Stimulated activated naive CD8-positive, alpha-beta T cell treated with anti-CD3 and anti-CD28 coated beads, Interleukin-15, Interleukin-2, amounts not matched to agents 100 U/mL and 50 U/mL, for 24 hours (primary cell): ENCODE measurements at regions not wholly inside any gene's neighbourhood (a gene's known extent, or its start where the extent isn't known, plus 50 kb on each side); places are given as distances from the start of the nearest gene placed in this dataset.

Experiments used
- ATAC-seq: fragments of 150-1000 bp; cut with Tn5 transposase; one replicate; pipeline ENCODE4 v1.10.0; 2021
- DNase-seq: peaks from one replicate; pipeline ENCODE4 v3.0.0; 2021

DNA sequence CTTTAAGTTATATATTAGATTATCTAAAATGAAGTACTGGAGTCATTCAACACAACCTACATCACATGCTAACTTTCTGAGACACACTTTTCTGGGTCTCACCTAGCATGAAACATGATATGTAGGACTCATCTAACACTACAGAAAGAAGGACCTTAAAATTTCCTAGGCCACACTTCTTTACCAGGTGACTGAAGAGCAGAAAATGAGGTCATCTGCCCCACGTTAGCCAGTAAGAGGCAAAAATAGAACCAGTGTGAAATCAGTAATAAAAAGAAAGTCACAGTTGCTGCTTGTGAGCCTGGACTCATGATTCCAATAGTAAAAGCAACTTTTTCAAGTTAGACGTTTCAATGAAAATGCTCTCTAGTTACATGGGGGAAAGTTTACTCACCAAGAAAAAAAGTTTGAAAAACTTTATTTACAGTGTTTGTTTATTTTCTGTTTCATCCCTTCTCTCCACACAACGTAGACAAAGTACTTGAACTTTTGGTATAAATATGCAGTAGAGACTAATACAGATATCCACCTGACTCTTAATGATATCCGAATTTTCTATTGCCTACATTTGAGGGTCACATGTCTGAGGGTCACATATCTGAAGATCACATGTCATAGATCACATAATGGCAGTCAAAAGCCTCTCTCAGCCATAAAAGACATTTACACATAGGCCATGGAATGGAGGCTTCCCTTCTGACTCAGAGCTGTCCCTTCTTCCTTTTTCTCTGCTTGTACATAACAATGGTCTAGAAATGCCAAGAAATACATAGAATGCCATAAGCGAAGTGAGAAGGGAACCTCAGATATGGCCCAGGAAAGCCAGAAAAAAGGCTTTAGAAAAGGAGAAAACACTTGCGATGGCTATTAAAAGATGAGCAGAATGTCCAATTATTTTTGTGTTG, 362.9 kb downstream of the ZEB2 start:
- no peak for DNase-seq
- ATAC-seq: no peak

DNA sequence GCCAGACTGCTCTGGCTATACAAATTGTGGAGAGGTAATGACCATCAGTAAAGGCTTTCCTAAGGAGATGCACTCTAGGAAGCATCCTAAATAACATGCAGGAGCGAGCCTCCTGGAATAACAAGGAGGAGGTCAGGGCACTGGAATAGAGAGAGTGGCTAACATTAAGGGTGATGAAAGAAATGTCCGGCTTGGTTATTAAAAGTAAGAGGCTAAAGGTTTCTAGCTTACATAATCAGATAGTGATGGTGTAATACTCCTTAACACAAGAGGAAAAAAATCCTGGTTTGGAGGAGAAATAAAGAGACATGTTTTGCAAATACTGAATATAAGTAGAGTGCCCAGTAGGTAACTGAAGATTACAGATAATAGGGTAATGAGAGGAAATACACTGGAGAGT, 365.7 kb downstream of the ZEB2 start:
- no peak for DNase-seq

DNA sequence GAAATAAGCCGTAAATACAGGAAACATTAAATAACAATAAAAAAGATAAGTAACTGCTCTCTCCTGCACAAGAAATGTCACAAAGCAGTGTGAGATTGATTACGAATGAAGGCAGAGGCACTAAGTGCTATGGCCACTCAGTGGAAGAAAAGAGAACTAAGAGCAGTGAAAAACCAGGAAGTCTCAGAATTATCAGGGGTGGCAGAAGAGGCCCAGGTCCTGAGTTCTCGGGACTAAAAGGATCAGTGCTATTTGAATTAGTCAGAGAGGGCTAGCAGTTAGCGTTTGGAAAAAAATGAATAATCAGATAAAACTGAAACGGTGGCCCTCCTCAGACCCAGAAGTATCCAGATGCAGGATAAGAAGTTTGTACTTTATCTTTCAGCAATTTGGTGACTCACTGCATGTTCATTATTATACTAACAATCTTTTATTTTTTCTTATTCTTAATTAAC, 367.1 kb downstream of the ZEB2 start:
- no peak for DNase-seq

More for the DNA sequence above, 365.7 kb downstream of the ZEB2 start:
- no peak for ATAC-seq

DNA sequence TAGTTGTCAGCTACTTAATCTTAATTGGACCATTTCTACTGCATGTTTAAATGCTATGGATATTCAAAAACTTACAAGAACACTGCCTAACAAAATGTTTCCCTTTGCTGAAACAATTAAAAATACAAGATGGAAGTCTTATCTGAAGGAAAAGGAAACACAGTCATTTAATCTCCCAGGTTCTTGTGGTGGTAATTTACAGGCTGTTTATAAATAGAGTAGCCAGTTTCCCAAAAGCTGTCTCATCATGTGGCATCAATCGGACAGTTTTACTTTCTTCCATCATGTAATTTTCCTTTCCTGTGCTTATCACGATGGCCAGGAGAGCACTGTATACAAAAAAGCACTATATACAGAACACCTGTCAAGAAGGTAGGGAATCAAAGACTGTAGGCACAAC, 368.1 kb downstream of the ZEB2 start:
- no peak for ATAC-seq
- no peak for DNase-seq

More for the DNA sequence above, 367.1 kb downstream of the ZEB2 start:
- ATAC-seq: no peak

DNA sequence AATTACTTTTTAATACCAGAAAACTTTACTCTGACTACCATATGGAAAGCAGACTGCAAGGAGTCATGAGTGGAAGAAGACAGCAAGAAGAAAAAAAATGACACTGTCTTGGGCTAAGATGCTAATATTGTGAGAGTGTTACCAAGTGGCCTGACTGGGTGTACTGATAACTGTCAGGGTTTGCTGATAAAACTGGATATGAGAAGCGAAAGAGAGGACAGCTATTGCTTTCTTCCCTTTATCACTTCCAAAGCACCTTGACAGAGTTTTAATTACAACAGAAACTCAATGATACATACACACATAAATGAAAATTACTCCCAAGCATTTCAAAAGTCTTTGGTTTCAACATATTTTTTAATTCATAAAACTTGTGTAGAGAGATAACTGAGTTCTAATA, 368.5 kb downstream of the ZEB2 start:
- ATAC-seq: no peak
- DNase-seq: no peak

- DNase-seq: no peak
- no peak for ATAC-seq
Observed at GRCh38 chr2:144147356-144147755, 372.6 kb downstream of the ZEB2 start.

GRCh38 chr2:144146876-144147275, 373.0 kb downstream of the ZEB2 start:
- no peak for DNase-seq
- no peak for ATAC-seq

- DNase-seq: no peak
- no peak for ATAC-seq
Observed at GRCh38 chr2:144146076-144146475, 373.8 kb downstream of the ZEB2 start.

DNA sequence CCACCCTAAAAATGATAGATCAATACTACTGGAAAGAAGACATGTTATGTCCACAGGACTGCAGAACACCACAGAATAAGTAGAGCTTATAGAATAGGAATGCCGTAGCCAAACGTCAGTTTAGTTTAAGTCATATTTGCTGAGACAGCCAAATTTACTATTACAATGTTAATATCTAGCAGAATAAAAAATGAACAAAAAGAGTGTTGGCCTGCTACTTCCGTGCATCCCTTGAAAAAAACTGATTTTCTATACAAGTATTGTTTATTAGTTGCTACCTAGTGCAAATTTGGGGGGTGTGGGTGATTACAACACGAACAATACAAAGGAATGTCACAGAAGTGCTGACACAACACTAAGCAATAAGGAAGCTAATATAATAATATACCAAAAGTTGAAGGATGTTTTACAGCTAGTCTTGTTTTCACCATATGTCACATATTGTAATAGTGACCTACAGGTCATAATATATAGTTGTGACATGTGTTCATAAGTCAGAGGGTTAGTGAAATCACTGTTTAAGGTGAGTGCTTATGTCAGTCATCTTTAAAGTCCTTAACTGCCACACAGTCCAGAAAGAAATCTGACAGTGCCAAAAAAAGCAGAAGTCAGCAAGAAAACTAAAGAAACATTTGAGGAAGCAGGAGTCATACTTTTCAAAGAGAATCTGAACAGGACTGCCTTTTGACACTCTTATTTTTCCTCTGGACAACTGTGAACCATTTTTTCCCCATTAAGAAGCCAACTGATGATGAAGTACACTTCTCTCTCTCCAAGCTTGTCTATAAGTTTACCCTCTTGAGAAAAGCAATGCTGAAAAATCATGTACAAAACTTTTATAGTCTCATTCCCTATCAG, 376.4 kb downstream of the ZEB2 start:
- DNase-seq: no peak
- ATAC-seq: no peak

GRCh38 chr2:144140891-144141290, 379.0 kb downstream of the ZEB2 start:
- ATAC-seq (no peak), DNase-seq (no peak)

DNA sequence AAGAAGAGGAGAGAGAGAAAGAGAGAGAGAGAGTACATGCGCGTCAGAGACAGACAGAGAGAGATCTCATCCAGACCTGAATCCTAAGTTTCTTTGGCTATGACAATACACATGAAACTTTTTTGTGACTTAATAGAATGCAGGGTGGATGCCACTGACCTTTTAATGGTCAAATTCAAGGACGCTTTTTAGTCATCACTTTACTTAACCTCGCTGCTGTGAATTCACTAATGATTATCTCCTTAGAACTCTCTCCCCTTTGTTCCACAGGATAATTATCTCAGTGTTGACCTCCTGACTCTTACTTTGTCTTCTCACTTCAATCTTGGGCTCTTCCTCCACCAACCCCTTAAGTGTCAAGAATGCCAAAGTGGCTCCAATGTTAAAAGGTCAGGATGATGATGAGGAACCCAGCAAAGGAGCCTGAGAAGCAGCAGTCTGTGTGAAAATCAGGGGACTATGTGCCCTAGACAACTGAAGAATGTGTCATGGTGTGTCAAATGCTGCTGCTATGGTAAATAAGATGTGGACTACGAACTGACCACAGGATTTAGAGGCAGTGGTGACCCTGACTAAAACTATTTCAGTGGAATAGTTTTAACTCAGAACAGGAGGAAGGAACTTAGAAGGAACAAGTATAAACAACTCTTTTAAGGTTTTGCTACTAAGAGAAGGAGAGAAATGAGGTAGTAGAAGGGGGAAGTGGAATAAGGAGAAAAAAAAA, 382.1 kb downstream of the ZEB2 start:
- ATAC-seq (no peak), DNase-seq (no peak)

DNA sequence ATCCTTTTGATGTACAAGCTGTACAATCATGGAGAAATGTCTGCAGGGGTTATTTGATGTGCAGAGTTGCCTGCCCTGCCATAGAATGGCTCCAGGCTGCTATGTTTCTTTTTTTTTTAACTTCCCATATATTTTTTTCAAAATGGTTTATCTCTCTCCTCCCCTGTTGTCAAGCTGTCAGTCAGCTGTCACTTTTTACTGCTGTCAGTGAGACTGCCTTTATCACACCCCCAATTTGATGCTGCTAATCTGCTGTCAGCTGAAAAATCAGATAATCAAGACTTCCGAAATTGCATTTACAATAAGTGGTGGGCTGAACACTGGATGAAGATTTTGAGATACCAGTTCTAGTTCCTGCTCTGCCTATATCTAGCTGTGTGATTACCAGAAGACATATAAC, 382.6 kb downstream of the ZEB2 start:
- no peak for DNase-seq
- ATAC-seq: no peak

- no peak for DNase-seq
- no peak for ATAC-seq
Observed at GRCh38 chr2:144136297-144137010, 383.5 kb downstream of the ZEB2 start.

GRCh38 chr2:144133936-144134665, 385.8 kb downstream of the ZEB2 start:
- ATAC-seq (no peak), DNase-seq (no peak)

GRCh38 chr2:144132357-144132756, 387.6 kb downstream of the ZEB2 start:
- ATAC-seq (no peak), DNase-seq (no peak)

DNA sequence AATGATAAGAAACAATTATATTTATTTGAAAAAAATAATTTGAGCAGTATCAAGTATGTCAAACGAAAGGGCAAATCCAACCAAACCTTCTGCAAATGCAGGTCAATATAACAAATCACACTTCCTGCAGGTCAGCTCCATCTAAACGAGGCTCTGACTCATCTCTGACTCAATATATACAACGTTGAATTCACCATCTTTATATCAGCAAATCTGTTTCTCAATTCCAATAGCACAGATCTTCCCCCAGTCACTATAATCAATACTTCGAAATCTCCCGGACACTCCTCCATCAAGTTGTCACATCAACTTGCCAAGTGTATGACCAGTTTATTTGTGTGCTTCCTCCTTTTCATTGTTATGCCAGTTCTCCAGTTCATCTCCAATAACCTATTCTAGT, 388.9 kb downstream of the ZEB2 start:
- DNase-seq (no peak), ATAC-seq (no peak)

DNA sequence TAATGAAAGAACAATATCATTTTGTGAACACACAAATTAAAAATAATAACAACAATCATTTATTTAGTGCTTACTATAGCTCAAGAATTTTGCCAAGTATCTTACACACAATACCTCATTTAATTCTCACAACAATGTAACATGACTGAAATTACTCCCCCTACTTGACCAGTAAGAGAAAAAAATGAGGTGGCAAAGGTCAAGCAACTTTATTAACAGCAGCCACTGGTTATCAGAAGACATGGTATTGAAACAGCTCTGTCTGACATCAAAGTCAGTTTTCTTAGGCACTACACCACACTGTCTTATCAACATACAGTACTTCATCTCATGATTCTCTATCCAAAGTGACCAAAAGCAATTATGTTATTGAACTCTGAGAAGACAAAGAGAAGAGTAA, 389.4 kb downstream of the ZEB2 start:
- ATAC-seq: peak; percentile 24
- DNase-seq: no peak

- peak; percentile 48 for ATAC-seq
- no peak for DNase-seq
Observed at GRCh38 chr2:144128130-144128746, 391.7 kb downstream of the ZEB2 start.

GRCh38 chr2:144127693-144128092, 392.2 kb downstream of the ZEB2 start:
- no peak for ATAC-seq
- DNase-seq: no peak

DNA sequence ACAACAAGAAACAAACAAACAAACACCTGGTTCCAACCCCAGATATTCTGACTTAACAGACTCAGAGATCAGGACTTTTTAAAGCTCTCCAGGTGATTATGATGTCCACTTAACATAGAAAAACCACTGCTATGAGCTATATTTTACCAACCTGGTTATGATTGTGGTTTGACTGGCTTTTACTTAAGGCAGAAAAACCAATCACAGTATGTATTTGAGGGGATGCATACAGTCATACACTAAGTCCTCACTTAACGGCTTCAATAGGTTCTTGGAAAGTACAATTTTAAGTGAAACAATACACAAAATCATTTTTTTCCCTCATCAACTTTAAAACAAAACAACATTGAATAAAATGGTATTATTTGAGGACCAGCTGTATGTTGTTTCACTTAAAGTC, 393.6 kb downstream of the ZEB2 start:
- ATAC-seq: no peak
- no peak for DNase-seq

GRCh38 chr2:144125751-144126150, 394.2 kb downstream of the ZEB2 start:
- no peak for ATAC-seq
- no peak for DNase-seq
